ENCODE measurements at regions not wholly inside any gene's neighbourhood (a gene's known extent, or its start where the extent isn't known, plus 50 kb on each side); places are given as distances from the start of the nearest gene placed in this dataset.

DNA sequence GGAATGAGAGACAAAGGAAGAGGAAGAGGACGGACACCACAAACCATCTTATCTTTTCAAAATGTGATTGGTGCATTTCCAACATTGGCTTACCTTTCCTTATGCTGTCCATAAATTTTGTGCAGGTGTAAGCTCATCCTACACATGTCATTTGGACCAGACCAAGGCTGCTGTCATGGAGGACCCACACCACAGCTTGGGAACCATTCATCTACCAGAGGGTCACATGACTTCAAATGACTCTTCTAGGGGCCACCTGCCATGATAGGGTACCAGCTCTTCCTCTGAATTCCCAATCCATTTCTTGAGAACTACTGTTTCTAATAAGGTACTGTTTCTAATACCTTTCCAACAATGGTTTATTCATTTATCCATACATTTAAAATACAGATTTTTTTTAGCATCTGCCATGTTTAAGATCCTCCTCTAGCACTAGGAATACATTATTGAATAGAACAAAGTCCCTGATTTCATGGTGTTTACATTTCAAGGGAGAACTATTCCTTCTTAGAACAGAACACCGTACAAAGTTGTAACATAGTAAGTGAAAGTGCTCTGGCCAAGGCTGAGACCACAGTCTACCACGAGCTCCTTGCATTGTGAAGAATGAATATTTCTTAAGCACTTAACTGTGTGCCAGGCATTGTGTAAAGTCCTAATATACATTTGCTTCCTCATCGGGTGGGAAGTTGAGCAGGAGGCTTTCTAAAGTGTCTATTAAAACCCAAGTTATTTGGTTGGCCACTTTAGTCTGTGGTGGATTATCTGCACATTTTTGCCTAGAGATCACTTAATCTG lies 246.1 kb upstream of the FN1 start:
- DNase-seq, result no peak

DNA sequence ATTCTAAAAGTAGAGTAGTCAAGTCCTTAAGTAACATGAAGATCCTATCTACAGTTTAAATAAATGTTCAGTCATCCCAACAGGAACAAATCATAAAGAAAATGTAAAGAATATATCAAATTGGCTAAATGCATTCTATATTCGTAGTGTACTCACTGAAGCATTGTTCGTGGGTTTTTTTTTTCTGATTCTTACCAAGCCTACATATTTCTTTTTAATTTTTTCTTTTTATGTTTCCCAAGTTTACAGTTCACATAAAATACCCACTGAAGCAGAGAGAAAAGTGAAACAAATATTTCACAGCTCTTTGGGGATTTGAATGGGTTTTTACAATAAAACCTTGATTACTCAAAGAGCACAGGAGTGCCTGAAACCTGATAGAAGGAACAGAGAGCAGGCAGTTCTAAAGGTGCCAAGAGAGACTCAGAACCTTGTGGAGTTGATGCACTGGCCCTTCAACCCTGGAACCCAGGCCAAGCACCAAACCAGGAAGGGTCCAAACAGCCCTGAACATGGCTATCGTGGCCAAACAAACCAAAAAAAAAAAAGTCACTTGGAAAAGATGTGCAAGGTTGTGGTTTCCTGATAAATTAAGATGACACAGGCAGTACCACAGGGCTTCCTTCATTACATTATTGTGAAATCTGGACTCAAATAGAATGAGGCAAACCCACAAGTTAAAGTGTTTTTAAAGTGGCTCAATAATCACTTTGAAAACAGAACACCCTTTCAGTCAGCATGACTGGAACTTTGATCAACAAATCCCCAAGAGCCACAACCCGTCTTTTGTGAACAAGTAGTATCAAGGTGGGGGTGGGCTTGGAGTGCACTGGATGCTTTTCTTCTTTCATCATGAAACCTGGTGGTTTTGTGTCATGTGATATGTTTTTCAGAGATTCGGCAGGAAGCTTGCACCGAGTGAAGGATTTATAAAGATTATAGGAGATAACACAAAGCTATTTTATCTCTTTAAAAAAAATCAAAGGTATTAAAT lies 245.0 kb upstream of the FN1 start:
- no peak for DNase-seq

DNA sequence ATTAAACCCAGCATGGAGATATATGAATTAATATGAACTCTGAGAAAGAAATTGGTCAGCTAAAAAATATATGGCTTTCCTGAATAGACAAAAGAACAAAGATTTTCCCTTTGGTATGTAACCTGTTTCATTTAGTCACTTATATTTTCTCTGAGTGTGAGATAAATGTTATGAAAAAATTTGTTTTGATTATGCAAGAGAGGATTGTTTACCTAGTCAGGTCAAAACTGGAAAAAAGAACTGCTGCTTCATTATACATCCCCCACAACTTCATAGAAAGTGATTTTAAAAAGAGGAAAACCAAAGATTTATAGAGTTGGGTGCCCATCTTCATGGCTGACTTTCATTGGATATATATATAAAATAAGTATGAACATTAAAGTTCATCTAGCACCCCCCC lies 242.2 kb upstream of the FN1 start:
- no peak for DNase-seq

DNA sequence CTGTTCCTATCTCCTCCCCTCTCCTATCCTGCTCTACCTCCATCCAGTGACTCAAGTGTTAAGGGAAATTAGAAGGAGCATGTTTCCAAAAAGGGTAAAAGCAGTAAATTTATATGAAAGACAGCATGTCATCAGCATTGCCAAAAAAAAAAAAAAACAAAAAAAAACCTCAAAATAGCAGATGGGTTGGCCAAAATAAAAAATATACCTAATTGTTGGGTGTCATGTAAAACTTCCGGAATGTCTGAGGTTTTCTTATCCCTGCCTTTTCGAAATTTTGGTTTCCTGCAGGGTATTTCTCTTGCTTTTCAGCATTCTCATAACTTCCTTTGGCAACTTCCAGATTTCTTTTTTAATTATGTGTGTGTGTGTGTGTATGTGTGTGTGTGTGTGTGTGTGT lies 241.6 kb upstream of the FN1 start:
- no peak for DNase-seq

DNA sequence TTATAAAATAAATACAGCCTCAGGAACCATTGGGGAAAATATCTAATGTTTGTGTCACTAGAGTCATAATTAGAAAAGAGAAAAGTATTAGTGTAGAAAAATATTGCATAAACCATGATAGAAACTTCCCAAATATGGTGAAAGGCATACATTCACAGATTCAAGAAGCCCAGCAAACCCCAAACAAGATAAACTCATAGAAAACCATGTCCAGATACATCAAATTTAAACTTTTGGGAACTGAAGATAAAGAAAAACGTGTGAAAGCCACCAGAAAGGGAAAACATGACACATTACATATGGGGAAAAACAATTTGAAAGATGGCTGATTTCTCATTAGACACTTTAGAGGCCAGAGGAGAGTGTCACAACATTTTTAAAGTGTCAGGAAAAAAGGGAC lies 236.5 kb upstream of the FN1 start:
- no peak for DNase-seq

DNA sequence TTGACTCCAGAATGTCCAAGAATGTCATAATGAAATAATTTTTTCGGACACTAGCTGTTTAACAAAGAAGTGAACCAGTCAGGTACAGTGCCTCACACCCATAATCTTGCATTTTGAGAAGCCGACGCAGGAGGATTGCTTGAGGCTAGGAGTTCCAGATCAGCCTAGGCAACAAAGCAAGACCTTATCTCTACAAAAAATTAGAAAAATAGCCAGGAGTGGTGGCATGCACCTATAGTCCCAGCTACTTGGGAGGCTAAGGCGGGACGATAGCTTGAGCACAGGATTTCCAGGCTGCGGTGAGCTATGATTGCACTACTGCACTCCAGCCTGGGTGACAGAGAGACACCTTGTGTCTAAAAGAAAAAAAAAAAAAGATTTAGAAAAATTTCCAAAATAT lies 235.8 kb upstream of the FN1 start:
- no peak for DNase-seq

DNA sequence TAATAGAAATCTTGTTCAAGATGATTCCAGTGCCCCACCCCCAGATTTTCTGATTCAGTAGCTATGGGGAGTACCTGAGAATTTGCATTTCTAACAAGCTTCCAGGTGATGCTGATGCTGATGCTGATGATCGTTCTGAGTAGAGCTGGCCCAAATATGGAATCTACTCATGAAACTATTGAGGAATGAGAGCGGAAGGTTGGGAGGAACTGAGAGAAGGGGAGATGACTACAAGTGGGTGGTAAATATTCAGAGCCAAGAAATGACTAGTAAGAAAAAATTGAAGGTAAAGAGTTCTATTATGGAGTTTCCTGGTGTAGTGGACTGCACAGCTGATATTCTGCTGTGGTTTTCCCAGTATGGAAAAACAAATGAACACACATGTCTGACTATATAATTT lies 235.4 kb upstream of the FN1 start:
- DNase-seq, result no peak

DNA sequence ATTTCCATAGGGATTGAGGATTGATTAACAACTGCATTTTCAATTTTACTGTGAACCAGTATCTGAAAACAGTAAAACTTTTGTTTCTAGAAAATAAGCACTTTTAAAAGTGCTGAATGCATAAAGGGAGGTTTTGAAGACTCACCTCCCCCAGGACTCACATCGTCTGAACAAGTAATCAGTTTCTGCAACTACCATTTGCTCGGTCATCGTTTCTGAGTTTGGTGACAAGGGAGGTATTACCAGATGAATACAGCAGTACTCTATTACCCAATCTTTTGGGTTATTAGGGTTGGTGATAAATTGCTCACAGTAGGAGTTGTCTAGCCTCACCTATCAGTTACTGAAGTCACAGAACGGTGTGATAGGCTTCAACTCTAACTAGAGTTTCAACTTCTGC lies 234.5 kb upstream of the FN1 start:
- no peak for DNase-seq

DNA sequence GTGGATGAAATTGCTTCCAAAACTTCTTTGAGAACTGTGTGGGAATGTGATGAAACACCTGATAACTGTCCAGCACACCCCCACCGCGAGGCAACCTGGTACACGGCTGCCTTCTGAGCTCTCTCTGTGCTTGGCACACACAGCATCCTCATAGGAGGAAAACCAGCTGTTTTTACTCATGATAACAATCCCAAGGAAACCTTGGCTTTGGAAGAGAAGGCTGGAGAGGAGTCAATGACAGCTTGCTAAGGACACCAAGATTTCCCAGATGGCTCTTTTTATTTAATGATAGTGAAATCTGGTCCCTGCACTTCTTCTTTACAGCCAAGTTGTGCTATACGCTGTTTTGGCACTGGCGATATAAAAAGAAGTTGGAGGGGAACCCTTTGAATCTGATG lies 232.5 kb upstream of the FN1 start:
- DNase-seq, result no peak

DNA sequence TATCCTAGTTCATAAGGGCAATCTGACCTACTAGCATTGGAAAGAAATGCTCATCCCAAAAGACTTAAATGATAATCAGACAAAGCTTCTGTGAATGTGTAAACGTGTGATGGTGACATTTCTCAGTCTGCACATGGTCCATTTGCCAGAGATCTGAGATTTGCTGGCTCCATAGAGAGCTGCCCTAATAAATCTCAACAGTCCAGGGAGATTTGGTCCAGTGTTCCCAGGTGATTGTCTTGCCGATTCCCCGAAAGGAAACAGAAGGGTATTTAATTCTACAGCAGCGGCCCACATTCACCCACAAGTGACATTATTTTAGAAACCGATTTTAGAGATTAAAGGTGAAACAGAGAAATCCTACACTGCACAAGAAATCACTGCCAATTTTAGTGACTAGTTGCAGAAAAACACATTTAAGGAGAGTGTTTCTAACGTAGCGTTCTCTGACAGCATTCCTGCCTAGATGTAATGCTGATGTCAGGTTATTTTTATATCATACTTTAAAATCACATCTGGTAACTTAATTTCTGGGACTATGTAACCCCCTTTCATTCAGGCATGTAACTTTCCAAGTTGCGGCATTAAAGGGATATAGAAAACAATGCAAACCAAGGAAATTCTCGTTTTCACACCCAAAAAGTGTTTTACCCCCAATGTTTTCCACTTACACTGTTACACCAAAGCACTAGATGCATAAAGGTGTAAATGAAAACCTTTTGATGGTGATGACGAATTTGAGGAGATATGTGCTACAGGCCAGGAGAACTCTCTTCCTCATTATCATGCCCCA lies 231.9 kb upstream of the FN1 start:
- no peak for DNase-seq

DNA sequence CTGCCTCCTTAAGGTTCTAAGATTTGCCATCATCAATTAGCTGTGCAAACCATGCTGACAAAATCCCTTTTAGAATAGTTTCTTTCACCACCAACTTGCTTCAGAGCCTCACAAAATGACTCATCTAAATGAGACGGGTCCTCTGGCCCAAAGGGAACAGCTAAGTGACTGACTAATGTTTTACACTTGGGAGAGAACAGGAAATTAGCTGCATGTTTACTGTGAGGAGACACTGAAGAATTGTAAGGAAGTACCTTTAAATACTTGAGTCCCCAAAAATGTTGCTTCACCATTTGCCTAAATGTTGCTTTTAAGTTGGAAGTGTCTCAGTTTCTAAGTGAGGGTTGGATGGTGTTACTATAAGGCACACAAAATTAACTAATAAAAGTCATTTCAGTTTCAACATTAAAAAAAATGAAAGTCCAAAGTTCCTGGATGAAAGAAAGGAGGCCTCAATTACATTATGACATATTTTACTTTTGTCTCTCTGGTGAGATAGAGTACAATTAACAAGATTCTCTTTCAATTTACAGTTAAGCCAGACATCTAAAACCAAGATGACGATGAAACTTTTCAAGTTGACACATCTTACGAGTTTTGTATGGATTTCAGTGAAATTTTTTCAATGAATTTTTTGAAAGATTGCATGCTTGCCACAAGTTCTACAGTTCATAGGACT lies 229.1 kb upstream of the FN1 start:
- no peak for DNase-seq

DNA sequence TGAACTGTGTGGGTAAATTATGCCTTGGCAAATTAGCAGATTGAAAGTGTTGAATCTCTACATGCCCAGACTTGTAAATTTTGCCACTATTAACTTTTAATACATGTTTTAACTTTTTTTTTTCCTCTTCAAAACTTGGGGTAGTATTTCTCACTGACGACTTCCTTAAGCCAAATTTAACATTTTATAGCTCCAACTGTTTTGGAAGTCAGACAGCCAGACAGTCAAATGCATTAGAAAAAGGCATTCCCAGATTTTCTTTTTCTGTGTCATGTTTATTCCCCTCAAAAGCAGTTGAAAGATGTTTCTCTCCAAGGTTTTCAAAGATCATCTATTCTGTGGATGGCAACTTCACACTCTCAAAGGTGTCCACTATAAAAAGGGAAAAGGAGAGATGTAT lies 226.8 kb upstream of the FN1 start:
- no peak for DNase-seq

DNA sequence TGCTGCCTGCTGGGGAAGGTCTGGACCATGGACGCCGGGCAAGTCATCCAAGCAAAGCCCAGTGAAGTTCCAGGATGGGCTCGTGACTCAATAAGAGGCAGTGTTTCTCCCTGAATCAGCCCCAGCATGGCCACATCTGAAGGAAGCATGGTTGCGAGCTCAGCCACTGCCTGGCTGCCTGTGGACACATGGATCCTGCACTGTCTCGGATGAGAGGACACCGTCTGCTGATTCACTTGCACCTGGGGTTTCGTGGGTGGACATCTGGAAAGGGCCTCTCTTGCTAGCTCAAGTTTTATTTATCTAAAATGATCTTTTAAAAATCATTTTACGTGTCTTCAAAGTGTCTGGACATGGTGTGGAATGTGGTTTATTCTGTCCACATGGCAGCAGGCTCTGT lies 224.8 kb upstream of the FN1 start:
- DNase-seq, result no peak

DNA sequence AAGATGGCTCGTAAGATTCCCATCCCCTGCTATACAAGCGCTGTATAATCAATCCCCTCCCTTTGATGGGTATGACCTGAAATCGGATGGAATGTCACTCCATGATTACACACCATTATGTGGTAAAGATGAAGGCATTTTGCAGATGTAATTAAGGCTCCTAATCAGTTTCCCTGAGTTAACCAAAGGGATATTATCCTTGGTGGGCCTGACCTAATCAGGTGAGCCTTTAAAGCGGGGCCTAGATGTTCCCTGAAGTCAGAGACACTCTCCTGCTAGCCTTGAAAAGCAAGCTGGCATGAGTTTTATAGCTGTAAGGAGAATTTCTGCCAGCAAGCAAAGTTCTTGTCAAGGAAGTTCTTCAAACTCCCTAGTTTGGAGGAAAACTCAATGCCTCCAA lies 223.8 kb upstream of the FN1 start:
- DNase-seq, result no peak

DNA sequence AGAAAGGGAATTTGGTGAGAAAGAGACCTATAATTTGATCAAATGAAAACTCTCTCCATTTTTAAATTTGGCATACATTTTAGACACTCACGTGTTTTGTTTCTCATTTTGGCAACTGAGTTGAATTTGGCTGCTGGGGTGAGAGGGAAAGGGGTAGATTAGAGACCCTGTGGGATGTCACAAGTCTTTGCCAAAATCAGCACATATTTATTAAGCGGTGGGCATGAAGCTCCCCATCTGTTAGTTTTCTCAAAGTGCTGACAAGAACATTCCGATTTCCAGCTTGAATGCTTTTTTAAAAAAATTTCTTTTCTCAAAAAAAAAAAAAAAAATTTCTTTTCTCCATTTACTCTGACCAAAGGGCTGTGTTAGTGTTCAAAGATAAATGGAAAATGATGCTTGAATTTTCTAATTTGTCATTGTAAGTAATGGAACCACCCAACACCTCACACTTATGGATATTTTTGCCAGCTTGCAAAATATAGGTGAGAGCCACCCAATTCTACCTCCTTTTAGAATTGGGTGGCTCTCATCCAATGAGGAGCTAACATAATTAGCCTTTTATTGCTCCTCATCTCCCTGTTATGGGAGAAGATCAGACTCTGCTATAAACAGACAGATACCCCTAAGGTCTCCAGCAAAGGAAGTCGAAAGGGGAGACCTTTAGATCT lies 222.9 kb upstream of the FN1 start:
- DNase-seq, result no peak

DNA sequence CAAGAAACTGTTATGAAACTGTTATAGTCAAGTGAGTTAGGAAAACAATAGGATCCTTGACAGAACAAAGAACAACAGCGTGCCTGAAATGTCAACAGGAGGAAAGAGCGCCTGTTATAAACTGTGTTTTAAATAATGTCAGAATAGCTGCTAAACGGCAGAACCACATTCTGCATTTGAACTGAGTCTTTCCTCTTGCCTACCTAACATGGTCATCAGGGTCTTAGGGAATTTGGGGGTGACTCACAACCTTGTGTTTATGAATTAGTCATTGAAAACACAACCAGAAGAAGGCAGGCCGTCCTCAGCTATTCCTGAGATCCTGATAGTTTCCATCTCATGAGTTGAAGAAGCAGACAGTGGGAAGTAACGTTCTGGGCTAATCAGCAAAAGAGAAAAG lies 222.0 kb upstream of the FN1 start:
- no peak for DNase-seq

DNA sequence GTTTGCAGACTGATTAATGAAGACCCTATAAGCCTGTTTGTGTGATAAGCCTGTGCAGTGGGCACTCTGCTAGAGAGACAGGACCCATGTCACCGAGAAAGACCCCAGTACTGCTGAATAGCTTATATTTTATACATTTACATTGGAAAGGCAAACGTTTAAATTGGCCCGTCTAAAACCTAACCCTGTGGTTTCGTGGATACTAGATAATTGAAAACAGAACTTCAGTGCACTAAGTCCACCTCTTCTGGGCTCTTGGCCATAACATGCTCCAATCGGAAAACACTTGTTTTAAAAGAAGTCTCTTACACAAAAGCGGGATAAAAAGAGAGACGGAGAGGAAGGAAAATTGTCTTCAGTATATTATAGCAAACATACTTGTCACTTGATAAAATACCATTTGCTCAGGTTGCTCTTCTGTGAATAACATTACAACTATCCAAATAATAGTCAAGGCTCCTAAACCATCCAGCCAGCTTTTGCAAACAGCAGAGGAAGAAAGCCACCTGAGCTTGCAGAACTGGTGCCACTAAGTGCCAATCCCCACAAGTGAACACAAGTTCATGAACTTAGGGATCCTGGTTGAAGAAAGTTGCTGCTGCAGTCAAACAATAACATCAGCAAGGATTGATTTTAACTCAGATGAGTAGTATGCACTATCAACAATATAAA lies 218.4 kb upstream of the FN1 start:
- no peak for DNase-seq

DNA sequence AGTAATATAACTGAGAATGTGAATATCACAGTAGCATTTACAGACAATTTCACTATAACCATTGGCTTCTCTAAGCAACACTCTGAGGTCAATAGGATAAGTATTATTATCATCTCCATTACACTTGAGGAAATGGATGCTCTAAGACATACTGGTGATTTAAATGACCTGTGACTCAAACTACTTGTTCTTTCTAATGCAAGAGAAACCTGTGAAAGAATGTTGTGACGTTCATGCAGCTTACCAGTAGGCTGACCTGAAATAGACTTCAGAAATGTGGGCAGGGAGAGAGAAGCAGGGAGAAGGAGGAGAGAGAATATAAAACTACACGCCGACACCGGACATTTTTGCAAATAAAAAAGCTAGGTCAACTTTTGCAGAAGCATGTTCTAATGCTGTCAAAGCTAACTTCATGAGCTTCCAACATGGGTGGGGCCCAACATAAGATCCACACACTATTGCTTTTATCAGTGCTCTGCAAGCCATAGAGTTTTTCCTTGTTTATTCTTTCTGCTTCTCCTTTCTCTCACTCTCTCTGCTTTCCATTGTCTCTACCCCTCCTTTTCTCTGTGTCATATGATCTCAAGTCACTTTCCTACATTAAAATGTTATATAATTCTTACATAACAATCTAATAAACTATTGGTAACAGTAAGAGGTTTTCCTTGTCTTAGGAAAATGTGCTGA lies 217.6 kb upstream of the FN1 start:
- DNase-seq, result no peak

DNA sequence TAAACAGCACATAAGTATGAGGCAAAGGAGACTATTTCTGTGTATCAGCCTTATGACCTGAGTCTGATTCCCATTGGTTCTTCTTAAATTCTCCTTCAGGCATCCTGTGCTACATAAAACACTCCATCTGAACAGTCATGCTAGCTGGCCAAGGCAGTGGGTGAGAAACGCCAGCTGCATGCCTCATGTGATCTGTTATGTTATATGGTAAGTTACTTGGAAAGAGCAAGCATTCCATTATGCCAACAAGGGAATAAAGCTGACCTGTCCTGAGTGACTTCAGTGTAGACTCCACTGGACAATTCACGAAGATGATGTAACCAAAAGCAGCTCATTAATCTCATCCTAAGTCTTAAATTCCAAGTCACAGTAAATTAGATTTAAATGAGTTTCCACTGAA lies 216.5 kb upstream of the FN1 start:
- no peak for DNase-seq

DNA sequence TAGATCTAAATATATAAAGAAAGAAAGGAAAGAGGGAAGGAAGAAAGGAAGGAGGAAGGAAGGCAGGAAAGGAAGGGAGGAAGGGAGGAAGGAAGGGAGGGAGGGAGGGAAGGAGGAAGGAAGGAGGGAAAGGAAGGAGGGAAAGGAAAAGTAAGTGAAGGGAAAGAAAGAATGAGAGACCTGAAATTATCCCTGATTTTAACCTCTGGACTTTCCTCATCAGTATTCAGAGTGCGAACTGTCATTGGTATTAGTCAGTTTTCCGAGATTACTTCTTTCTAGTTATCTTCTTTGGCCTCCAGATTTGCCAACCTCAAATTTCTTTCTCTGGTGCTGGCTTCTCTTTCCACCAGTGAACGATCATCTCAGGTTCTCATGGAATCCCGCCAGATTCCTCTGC lies 215.5 kb upstream of the FN1 start:
- DNase-seq, result no peak
